Stomach (tissue), 8 donors: ENCODE measurements at regions not wholly inside any gene's neighbourhood (a gene's known extent, or its start where the extent isn't known, plus 50 kb on each side); places are given as distances from the start of the nearest gene placed in this dataset.
A peak's percentile ranks its signal among the peaks of the same experiment; 100 is the strongest.

Experiments
- DNase-seq, 2 donors: peaks; one replicate each; pipeline versions ENCODE4 v3.0.0 to v3.0.0-alpha.2; 2013 to 2019
- H3K27ac ChIP-seq, 5 donors: fragments of 200-600 bp in 4 of 5; sonication (generic) in 4 of 5; one replicate each; pipeline ENCODE4 v1.5.1; 2013 to 2019; ENCODE audit warnings: mild to moderate bottlenecking in 1 of 5, moderate library complexity in 1 of 5
- H3K27me3 ChIP-seq, 3 donors: fragments of 200-600 bp; sonication (generic); one replicate each; pipeline ENCODE4 v1.5.1; 2017 to 2019; ENCODE audit warnings: mixed run types in 1 of 3
- H3K36me3 ChIP-seq, 4 donors: fragments of 200-600 bp; sonication (generic); 1 replicate in 3 of 4; 2 replicates in 1 of 4; pipeline ENCODE4 v1.5.1; 2016 to 2019
- H3K4me1 ChIP-seq, 4 donors: fragments of 200-600 bp; sonication (generic); one replicate each; pipeline ENCODE4 v1.5.1; 2016 to 2019
- H3K4me3 ChIP-seq, 4 donors: fragments of 200-600 bp; sonication (generic) in 3 of 4; one replicate each; pipeline ENCODE4 v1.5.1; 2016 to 2019; ENCODE audit warnings: mild to moderate bottlenecking in 1 of 4
- H3K9me3 ChIP-seq, 4 donors: fragments of 200-600 bp; sonication (generic); one replicate each; pipeline ENCODE4 v1.5.1; 2016 to 2019
- CTCF ChIP-seq, 7 experiments: fragments of 450-650 bp in 4 of 7; fragments of 200-600 bp in 3 of 7; sonication (generic) in 3 of 7; IDR thresholded peaks; one replicate each; pipeline ENCODE4 v1.5.1; 2016 to 2019; ENCODE audit warnings: antibody characterized with exemption in 7 of 7, control low read depth in 2 of 7, mild to moderate bottlenecking in 1 of 7
- EP300 ChIP-seq: sonication (generic); formaldehyde crosslinking; IDR thresholded peaks from one replicate; pipeline ENCODE4 v1.6.1; 2017; ENCODE audit warnings: antibody characterized with exemption
- POLR2A ChIP-seq, 4 donors: fragments of 450-650 bp; IDR thresholded peaks; one replicate each; pipeline ENCODE4 v1.6.1; 2016; ENCODE audit warnings: antibody characterized with exemption in 4 of 4, control low read depth in 2 of 4, mild to moderate bottlenecking in 1 of 4, moderate library complexity in 1 of 4
- POLR2AphosphoS5 ChIP-seq, 3 donors: sonication (generic); formaldehyde crosslinking; IDR thresholded peaks; one replicate each; pipeline ENCODE4 v1.6.1; 2016; ENCODE audit warnings: antibody characterized with exemption in 3 of 3
- WGBS, 5 donors: extraction: QIAGEN DNeasy Blood & Tissue Kit in 3 of 5; methylation state at CpG; one replicate each; pipeline versions ENCODE4 v1.1.5 to v1.1.7; 2013 to 2018; 5-methylcytosine and 5-hydroxymethylcytosine counted together
- intact Hi-C: fragments of 100-400 bp; cut with DNase I; formaldehyde crosslinking; loops from one replicate; pipeline ENCODE4 v1.15.1; 2023; ENCODE audit warnings: low total_unique reads
- donor health status: healthy with polysubstance abuse.
- donor health status: Bipolar disorder and iron deficiency.
- donor health status: healthy.

DNA sequence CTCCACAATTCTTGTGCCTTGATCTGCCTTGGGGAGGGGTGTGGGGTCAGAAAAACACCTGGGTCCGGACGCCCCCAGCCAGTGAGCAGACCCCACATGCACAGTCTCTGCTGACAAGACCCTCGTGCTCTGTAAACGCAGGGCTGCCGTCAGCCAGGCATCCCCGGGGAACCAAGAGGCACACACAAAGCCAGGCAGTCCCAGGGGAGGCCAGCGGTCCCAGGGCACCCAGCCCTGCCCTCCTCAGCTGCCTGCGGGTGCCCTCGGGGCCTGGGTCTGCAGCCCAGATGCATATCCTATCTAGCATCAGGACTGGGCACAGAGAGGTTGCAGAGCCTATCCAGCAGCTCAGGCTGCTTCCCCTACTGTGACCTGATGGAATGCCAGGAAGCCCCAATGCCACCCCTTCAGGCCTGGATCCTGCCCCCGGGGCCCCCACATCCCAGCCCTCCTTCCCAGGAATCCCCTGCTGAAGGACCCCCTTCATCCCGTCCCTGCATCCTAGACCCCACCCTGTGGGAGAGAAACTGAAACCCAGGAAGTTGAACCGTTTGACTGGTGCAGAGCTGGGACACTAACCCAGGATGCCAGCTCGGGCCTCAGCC lies 92.4 kb downstream of the MICALL2 start:
- 43 to 51% (median 47%) methylated on average over 8 to 13 of the region's 13 CpGs for WGBS, 5 donors
- TF ChIP-seq POLR2AphosphoS5 (IDR thresholded peaks at IDR 0.05), result no peak
- no peak for TF ChIP-seq POLR2A (IDR thresholded peaks at IDR 0.05)
- TF ChIP-seq EP300, result no peak
- TF ChIP-seq CTCF (IDR thresholded peaks at IDR 0.05), result no peak
- H3K4me1 ChIP-seq, result peaks cover 0 to 11% (median 5%) of the 10 kb centered on the region in 4 donors
- intact Hi-C loops, result no loop called here
- no peaks in the 10 kb centered on the region for H3K36me3 ChIP-seq
- H3K4me3 ChIP-seq, result no peak overlapping the region
- peaks cover 34 to 88% (median 58%) of the 10 kb centered on the region in 3 donors for H3K27me3 ChIP-seq
- no peak for DNase-seq
- H3K27ac ChIP-seq, result no peak overlapping the region
- peaks cover 0 to 27% (median 25%) of the 10 kb centered on the region in 4 donors for H3K9me3 ChIP-seq

DNA sequence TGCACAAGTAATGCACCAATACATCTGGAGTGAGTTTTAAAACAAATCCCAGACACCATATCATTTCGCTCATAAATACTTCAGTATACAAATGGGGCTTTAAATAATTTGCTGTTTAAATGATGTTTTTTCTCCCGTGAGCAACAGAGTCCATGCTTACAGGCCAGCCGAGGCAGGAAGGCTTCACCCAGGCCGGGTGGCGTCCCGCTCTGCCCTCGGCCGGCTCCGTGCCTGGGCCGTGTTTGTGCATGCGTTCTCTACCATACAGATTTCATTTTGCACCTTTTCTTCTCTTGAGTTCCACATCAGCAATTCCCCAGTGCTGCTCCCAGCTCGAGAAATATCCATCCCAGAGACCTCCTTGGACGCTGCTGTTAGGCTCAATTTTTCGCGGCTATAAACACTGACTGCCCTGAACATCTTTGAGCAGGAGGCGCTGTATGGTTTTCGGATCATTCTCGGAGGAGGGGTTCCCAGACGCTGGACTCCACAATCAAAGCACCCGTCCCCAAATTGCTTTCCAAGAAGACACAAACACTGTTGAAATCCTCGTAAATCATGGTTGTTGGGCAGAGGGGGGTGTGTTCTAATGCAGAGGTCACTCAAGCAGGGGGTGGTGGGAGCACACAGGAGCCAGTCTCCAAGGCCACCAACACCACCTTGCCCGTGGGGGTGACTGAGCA lies 91.6 kb downstream of the MICALL2 start:
- intact Hi-C loops, result no loop called here
- peaks cover 0 to 27% (median 25%) of the 10 kb centered on the region in 4 donors for H3K9me3 ChIP-seq
- no peak for DNase-seq
- peaks cover 0 to 11% (median 5%) of the 10 kb centered on the region in 4 donors for H3K4me1 ChIP-seq
- H3K27me3 ChIP-seq, result peaks cover 34 to 88% (median 60%) of the 10 kb centered on the region in 3 donors
- no peak overlapping the region for H3K27ac ChIP-seq
- 44 to 53% (median 49%) methylated on average over 21 to 22 of the region's 22 CpGs for WGBS, 5 donors
- TF ChIP-seq CTCF (IDR thresholded peaks at IDR 0.05) (no peak), EP300 (no peak), POLR2AphosphoS5 (IDR thresholded peaks at IDR 0.05) (no peak), POLR2A (IDR thresholded peaks at IDR 0.05) (no peak)
- H3K4me3 ChIP-seq, result no peak overlapping the region
- H3K36me3 ChIP-seq, result no peaks in the 10 kb centered on the region

DNA sequence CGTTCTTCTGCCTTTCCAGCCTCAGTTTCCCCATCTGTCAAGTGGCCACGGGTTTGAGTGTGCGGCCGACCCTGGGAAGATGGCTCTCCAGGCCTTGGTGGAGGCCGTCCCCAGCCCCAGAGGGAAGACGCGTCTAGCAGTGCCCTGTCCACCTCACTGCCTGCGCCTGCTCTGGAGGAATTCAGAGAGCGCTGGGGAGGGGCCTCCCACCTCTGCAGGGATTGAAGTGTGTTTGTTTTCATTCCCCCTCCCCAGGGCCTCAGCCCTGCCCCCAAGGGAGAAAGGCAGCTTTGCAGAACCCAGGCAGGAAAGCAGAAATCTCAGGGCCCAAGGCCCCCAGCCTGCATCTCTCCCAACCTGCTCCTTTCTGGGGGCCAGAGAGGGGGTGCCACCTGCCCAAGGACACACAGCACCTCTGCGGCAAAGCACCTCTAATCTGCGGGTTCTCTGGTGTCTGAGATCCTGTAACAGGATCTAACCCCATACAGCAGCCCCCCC lies 91.0 kb downstream of the MICALL2 start:
- H3K4me3 ChIP-seq, result no peak overlapping the region
- H3K36me3 ChIP-seq, result no peaks in the 10 kb centered on the region
- peaks cover 34 to 94% (median 63%) of the 10 kb centered on the region in 3 donors for H3K27me3 ChIP-seq
- H3K27ac ChIP-seq, result no peak overlapping the region
- peaks cover 0 to 27% (median 25%) of the 10 kb centered on the region in 4 donors for H3K9me3 ChIP-seq
- peaks cover 0 to 11% (median 5%) of the 10 kb centered on the region in 4 donors for H3K4me1 ChIP-seq
- TF ChIP-seq POLR2AphosphoS5 (IDR thresholded peaks at IDR 0.05) (no peak), POLR2A (IDR thresholded peaks at IDR 0.05) (no peak), CTCF (IDR thresholded peaks at IDR 0.05) (no peak), EP300 (no peak)
- DNase-seq, result no peak
- WGBS, 5 donors, result 14 to 30% (median 24%) methylated on average over 2 to 11 of the region's 11 CpGs
- intact Hi-C loops, result no loop called here

DNA sequence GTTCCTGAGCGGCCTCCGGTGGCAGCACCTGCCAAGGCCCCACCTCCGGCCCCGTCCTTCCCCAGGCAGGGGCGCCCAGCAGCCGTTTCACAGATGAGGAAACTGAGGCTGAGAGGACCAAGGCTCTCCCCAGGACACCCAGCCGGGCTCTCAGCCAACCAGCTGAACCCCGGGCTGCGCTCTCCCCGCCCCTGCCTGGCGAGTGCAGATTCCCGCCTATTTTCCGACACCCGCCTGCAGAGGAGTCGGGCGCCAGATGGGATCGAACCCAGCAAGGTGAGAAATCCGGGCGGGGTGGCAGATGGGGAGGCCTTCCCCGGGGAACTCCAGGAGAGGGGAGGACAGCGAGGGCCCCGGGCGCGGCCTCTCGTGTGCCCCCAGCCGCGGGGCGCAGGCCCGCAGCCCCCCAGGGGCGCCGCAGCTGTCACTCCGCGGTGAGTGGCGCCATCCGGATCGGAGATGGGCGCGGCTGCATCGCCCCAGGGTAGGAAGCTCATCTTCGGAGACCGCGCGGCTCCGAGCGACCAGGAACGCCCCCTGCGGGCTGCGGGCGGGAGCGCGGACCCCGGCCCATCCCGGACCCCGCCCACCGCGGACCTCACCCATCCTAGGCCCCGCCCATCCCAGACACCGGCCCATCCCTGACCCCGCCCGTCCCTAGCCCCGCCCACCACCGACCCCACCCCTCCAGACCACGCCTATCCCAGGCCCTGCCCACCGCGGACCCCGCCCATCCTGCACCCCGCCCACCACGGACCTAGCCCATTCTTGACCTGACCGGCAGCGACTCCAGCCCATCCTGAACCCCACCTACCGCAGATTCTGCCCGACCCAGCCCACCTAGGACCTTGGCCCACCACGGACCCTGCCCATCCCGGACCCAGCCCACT lies 90.3 kb downstream of the MICALL2 start:
- Histone ChIP-seq H3K9me3 (peaks cover 0 to 24% (median 23%) of the 10 kb centered on the region in 4 donors), H3K27me3 (peaks cover 34 to 100% (median 63%) of the 10 kb centered on the region in 3 donors), H3K4me3 (peak overlapping the region in 2 of 4 donors; percentile 1 to 13), H3K36me3 (no peaks in the 10 kb centered on the region), H3K27ac (no peak overlapping the region), H3K4me1 (peaks cover 0 to 11% (median 5%) of the 10 kb centered on the region in 4 donors)
- intact Hi-C loops, result no loop called here
- DNase-seq, result peak in 1 of 2 donors; percentile 26
- 2 to 9% (median 5%) methylated on average over 31 to 74 of the region's 74 CpGs for WGBS, 5 donors
- TF ChIP-seq EP300, result no peak
- no peak for TF ChIP-seq POLR2AphosphoS5 (IDR thresholded peaks at IDR 0.05)
- no peak for TF ChIP-seq POLR2A (IDR thresholded peaks at IDR 0.05)
- no peak for TF ChIP-seq CTCF (IDR thresholded peaks at IDR 0.05)
